Right cardiac atrium (tissue), 5 donors: ENCODE measurements at regions not wholly inside any gene's neighbourhood (a gene's known extent, or its start where the extent isn't known, plus 50 kb on each side); places are given as distances from the start of the nearest gene placed in this dataset.
"Not testable (repeated sequence)": the region's sequence is repeated elsewhere in the genome, so short reads cannot be mapped to it uniquely, and the experiment has no call there.

ENCODE experiments used
- ATAC-seq, 2 donors: fragments of 200-7000 bp; cut with Tn5 transposase; one replicate each; pipeline versions ENCODE4 v1.8.0 to v1.9.1; 2020; ENCODE audit warnings: moderate library complexity in 2 of 2, mild to moderate bottlenecking in 1 of 2
- DNase-seq, 3 donors: peaks; one replicate each; pipeline ENCODE4 v3.0.0-alpha.2; 2020
- H3K27ac ChIP-seq: one replicate; pipeline ENCODE4 v1.5.1; 2013; ENCODE audit warnings: mild to moderate bottlenecking, low read length, control low read depth, moderate library complexity
- H3K27me3 ChIP-seq: one replicate; pipeline ENCODE4 v1.6.1; 2013; ENCODE audit not compliant: control insufficient read depth, insufficient read depth
- H3K4me1 ChIP-seq: one replicate; pipeline ENCODE4 v1.6.1; 2013; ENCODE audit warnings: low read length; ENCODE audit not compliant: control insufficient read depth, insufficient read depth
- H3K4me3 ChIP-seq: one replicate; pipeline ENCODE4 v1.5.1; 2013; ENCODE audit warnings: low read length, control low read depth
- H3K9me3 ChIP-seq: one replicate; pipeline ENCODE4 v1.6.1; 2013; ENCODE audit warnings: low read length; ENCODE audit not compliant: control insufficient read depth
- WGBS: extraction: QIAGEN DNeasy Blood & Tissue Kit; methylation state at CpG from one replicate; pipeline ENCODE4 v1.1.7; 2013; 5-methylcytosine and 5-hydroxymethylcytosine counted together
- intact Hi-C, 4 donors: fragments of 100-400 bp; cut with DNase I; formaldehyde crosslinking; loops; one replicate each; pipeline versions ENCODE4 v1.11.0 to v1.14.0; 2022 to 2023
- donor health status: healthy with polysubstance abuse.
- donor health status: DM: no; HTN: yes; CAD: no.
- donor health status: DM: no; HTN: no; CAD: no.
- donor health status: DM: no; HTN: yes; CAD: no; lungs with severe emphysema.
- donor health status: DM: yes; HTN: yes; CAD: no.

- Histone ChIP-seq H3K9me3 (no peaks in the 10 kb centered on the region), H3K27ac (no peak overlapping the region), H3K4me3 (no peak overlapping the region), H3K4me1 (no peaks in the 10 kb centered on the region), H3K27me3 (no peaks in the 10 kb centered on the region)
- 66% methylated on average over 15 of the region's 15 CpGs for WGBS
- ATAC-seq (no peak), DNase-seq (no peak)
- intact Hi-C loops, result no loop called here
Measured at GRCh38 chr17:28247671-28248555, 71.1 kb upstream of the TMEM97 start.

- Histone ChIP-seq H3K9me3 (no peaks in the 10 kb centered on the region), H3K27me3 (no peaks in the 10 kb centered on the region), H3K27ac (no peak overlapping the region), H3K4me1 (no peaks in the 10 kb centered on the region), H3K4me3 (no peak overlapping the region)
- 83% methylated on average over 5 of the region's 5 CpGs for WGBS
- ATAC-seq, result no peak
- DNase-seq, result no peak
- intact Hi-C loops, result loop anchor here in 3 of 4 donors (5.0 to 10.0 kb wide), 3 partner anchors 442 to 447 kb away; partner anchors contain the start of gene NOS2 (in 2 of the 3)
Measured at GRCh38 chr17:28249706-28250105, 69.3 kb upstream of the TMEM97 start.

- ATAC-seq, result no peak
- intact Hi-C loops, result loop anchor here in 3 of 4 donors (5.0 to 10.0 kb wide), 3 partner anchors 445 to 450 kb away; partner anchors contain the start of gene NOS2 (in 2 of the 3)
Measured at GRCh38 chr17:28252436-28252835, 66.6 kb upstream of the TMEM97 start.

GRCh38 chr17:28253663-28254062 lies 65.3 kb upstream of the TMEM97 start:
- ATAC-seq (no peak), DNase-seq (no peak)
- 93% methylated on average over 6 of the region's 6 CpGs for WGBS
- no peak overlapping the region for H3K4me3 ChIP-seq
- no peaks in the 10 kb centered on the region for H3K9me3 ChIP-seq
- H3K27me3 ChIP-seq, result no peaks in the 10 kb centered on the region
- intact Hi-C loops, result loop anchor here in 3 of 4 donors (5.0 to 10.0 kb wide), 3 partner anchors 446 to 451 kb away; partner anchors contain the start of gene NOS2 (in 2 of the 3)
- no peaks in the 10 kb centered on the region for H3K4me1 ChIP-seq
- H3K27ac ChIP-seq, result no peak overlapping the region

More at GRCh38 chr17:28252436-28252835, 66.6 kb upstream of the TMEM97 start:
- 87% methylated on average over 7 of the region's 7 CpGs for WGBS
- Histone ChIP-seq H3K4me3 (no peak overlapping the region), H3K27me3 (no peaks in the 10 kb centered on the region), H3K27ac (no peak overlapping the region), H3K9me3 (no peaks in the 10 kb centered on the region), H3K4me1 (no peaks in the 10 kb centered on the region)
- no peak for DNase-seq

- 63% methylated on average over 4 of the region's 4 CpGs for WGBS
- H3K27me3 ChIP-seq, result no peaks in the 10 kb centered on the region
Measured at GRCh38 chr17:28255616-28256015, 63.4 kb upstream of the TMEM97 start.

GRCh38 chr17:28256370-28256769 lies 62.6 kb upstream of the TMEM97 start:
- Histone ChIP-seq H3K9me3 (no peaks in the 10 kb centered on the region), H3K27ac (no peak overlapping the region), H3K27me3 (no peaks in the 10 kb centered on the region), H3K4me1 (no peaks in the 10 kb centered on the region), H3K4me3 (no peak overlapping the region)
- no peak for DNase-seq
- 83% methylated on average over 14 of the region's 14 CpGs for WGBS
- intact Hi-C loops, result loop anchor here in 1 of 4 donors (10.0 kb wide), 1 partner anchor 452 kb away; the partner anchor contains the start of gene NOS2
- ATAC-seq, result no peak

More at GRCh38 chr17:28255616-28256015, 63.4 kb upstream of the TMEM97 start:
- Histone ChIP-seq H3K4me1 (no peaks in the 10 kb centered on the region), H3K9me3 (no peaks in the 10 kb centered on the region), H3K27ac (no peak overlapping the region), H3K4me3 (no peak overlapping the region)
- intact Hi-C loops, result loop anchor here in 1 of 4 donors (10.0 kb wide), 1 partner anchor 451 kb away; the partner anchor contains the start of gene NOS2
- DNase-seq, result no peak
- ATAC-seq, result no peak

GRCh38 chr17:28256881-28257280 lies 62.1 kb upstream of the TMEM97 start:
- Histone ChIP-seq H3K27ac (no peak overlapping the region), H3K4me1 (no peaks in the 10 kb centered on the region), H3K27me3 (no peaks in the 10 kb centered on the region), H3K4me3 (no peak overlapping the region), H3K9me3 (no peaks in the 10 kb centered on the region)
- DNase-seq (no peak), ATAC-seq (no peak)
- WGBS, result 86% methylated on average over 7 of the region's 7 CpGs
- intact Hi-C loops, result loop anchor here in 1 of 4 donors (10.0 kb wide), 1 partner anchor 452 kb away; the partner anchor contains the start of gene NOS2

- Histone ChIP-seq H3K27ac (no peak overlapping the region), H3K4me1 (no peaks in the 10 kb centered on the region), H3K9me3 (no peaks in the 10 kb centered on the region), H3K27me3 (no peaks in the 10 kb centered on the region), H3K4me3 (no peak overlapping the region)
- DNase-seq (peak in 2 of 3 donors; percentile 55 to 65), ATAC-seq (peak; percentile 59 to 90)
- WGBS, result 62% methylated on average over 5 of the region's 5 CpGs
- intact Hi-C loops, result loop anchor here in 1 of 4 donors (10.0 kb wide), 1 partner anchor 454 kb away; the partner anchor contains the start of gene NOS2
Measured at GRCh38 chr17:28258347-28258887, 60.6 kb upstream of the TMEM97 start.

- 86% methylated on average over 2 of the region's 2 CpGs for WGBS
- H3K4me3 ChIP-seq, result no peak overlapping the region
- no peak overlapping the region for H3K27ac ChIP-seq
- no peak for ATAC-seq
- no peaks in the 10 kb centered on the region for H3K4me1 ChIP-seq
- intact Hi-C loops, result no loop called here
- no peaks in the 10 kb centered on the region for H3K27me3 ChIP-seq
- no peak for DNase-seq
- no peaks in the 10 kb centered on the region for H3K9me3 ChIP-seq
Measured at GRCh38 chr17:28261219-28261618, 57.8 kb upstream of the TMEM97 start.

GRCh38 chr17:28262123-28262745 lies 56.8 kb upstream of the TMEM97 start:
- H3K4me3 ChIP-seq, H3K4me1 ChIP-seq, intact Hi-C loops, H3K27ac ChIP-seq, ATAC-seq, H3K9me3 ChIP-seq, DNase-seq, H3K27me3 ChIP-seq: not testable (repeated sequence)
- 89% methylated on average over 10 of the region's 10 CpGs for WGBS
